T-helper 1 cell treated with Interleukin-12 subunit alpha and Interleukin-12 subunit beta and Interleukin-4 antibody, amounts not matched to agents 30 μg/mL and 1 μg/mL, for 36 hours (primary cell): ENCODE measurements at regions not wholly inside any gene's neighbourhood (a gene's known extent, or its start where the extent isn't known, plus 50 kb on each side); places are given as distances from the start of the nearest gene placed in this dataset.
"Not testable (repeated sequence)": the region's sequence is repeated elsewhere in the genome, so short reads cannot be mapped to it uniquely, and the experiment has no call there.

Experiments
- H3K27ac Mint-ChIP-seq: one replicate; pipeline ENCODE4 v1.8.0; 2021; ENCODE audit warnings: mild to moderate bottlenecking, mixed read lengths
- H3K27me3 Mint-ChIP-seq: one replicate; pipeline ENCODE4 v1.8.0; 2021; ENCODE audit warnings: low read depth, mixed read lengths
- H3K36me3 Mint-ChIP-seq: one replicate; pipeline ENCODE4 v1.8.0; 2021; ENCODE audit warnings: low read depth, mixed read lengths
- H3K4me1 Mint-ChIP-seq: one replicate; pipeline ENCODE4 v1.8.0; 2021; ENCODE audit warnings: low read depth, mixed read lengths
- H3K4me3 Mint-ChIP-seq: one replicate; pipeline ENCODE4 v1.8.0; 2021; ENCODE audit warnings: mild to moderate bottlenecking, moderate library complexity, mixed read lengths
- H3K9me3 Mint-ChIP-seq: one replicate; pipeline ENCODE4 v1.8.0; 2021; ENCODE audit warnings: mixed read lengths

GRCh38 chr17:77560381-77560780 is 398.1 kb upstream of the TNRC6C start:
- no peak overlapping the region for H3K4me3 Mint-ChIP-seq
- no peaks in the 10 kb centered on the region for H3K4me1 Mint-ChIP-seq
- no peaks in the 10 kb centered on the region for H3K9me3 Mint-ChIP-seq
- H3K27ac Mint-ChIP-seq = no peak overlapping the region
- H3K27me3 Mint-ChIP-seq = peaks cover 25% of the 10 kb centered on the region
- no peaks in the 10 kb centered on the region for H3K36me3 Mint-ChIP-seq

- H3K36me3 Mint-ChIP-seq = no peaks in the 10 kb centered on the region
- peaks cover 24% of the 10 kb centered on the region for H3K27me3 Mint-ChIP-seq
- H3K9me3 Mint-ChIP-seq = no peaks in the 10 kb centered on the region
- no peaks in the 10 kb centered on the region for H3K4me1 Mint-ChIP-seq
- H3K4me3 Mint-ChIP-seq = no peak overlapping the region
- no peak overlapping the region for H3K27ac Mint-ChIP-seq
Observed at GRCh38 chr17:77560841-77561240, 397.7 kb upstream of the TNRC6C start.

- H3K4me1 Mint-ChIP-seq, H3K27ac Mint-ChIP-seq, H3K9me3 Mint-ChIP-seq, H3K4me3 Mint-ChIP-seq, H3K36me3 Mint-ChIP-seq: not testable (repeated sequence)
- H3K27me3 Mint-ChIP-seq = peaks cover 11% of the 10 kb centered on the region
Observed at GRCh38 chr17:77562361-77562760, 396.1 kb upstream of the TNRC6C start.

- Mint-ChIP-seq H3K4me3 (no peak overlapping the region), H3K36me3 (no peaks in the 10 kb centered on the region), H3K27me3 (peaks cover 9% of the 10 kb centered on the region), H3K4me1 (no peaks in the 10 kb centered on the region), H3K9me3 (no peaks in the 10 kb centered on the region), H3K27ac (no peak overlapping the region)
Observed at GRCh38 chr17:77563439-77564102, 394.9 kb upstream of the TNRC6C start.

GRCh38 chr17:77564278-77564920 is 394.1 kb upstream of the TNRC6C start:
- Mint-ChIP-seq H3K27ac (no peak overlapping the region), H3K4me3 (no peak overlapping the region), H3K9me3 (no peaks in the 10 kb centered on the region), H3K27me3 (peaks cover 12% of the 10 kb centered on the region), H3K4me1 (no peaks in the 10 kb centered on the region), H3K36me3 (no peaks in the 10 kb centered on the region)

GRCh38 chr17:77565166-77565565 is 393.3 kb upstream of the TNRC6C start:
- no peak overlapping the region for H3K27ac Mint-ChIP-seq
- no peaks in the 10 kb centered on the region for H3K4me1 Mint-ChIP-seq
- H3K27me3 Mint-ChIP-seq = peaks cover 16% of the 10 kb centered on the region
- H3K9me3 Mint-ChIP-seq = no peaks in the 10 kb centered on the region
- H3K36me3 Mint-ChIP-seq = no peaks in the 10 kb centered on the region
- no peak overlapping the region for H3K4me3 Mint-ChIP-seq

- H3K4me1 Mint-ChIP-seq = no peaks in the 10 kb centered on the region
- no peak overlapping the region for H3K27ac Mint-ChIP-seq
- H3K4me3 Mint-ChIP-seq = no peak overlapping the region
- H3K9me3 Mint-ChIP-seq = no peaks in the 10 kb centered on the region
- H3K36me3 Mint-ChIP-seq = no peaks in the 10 kb centered on the region
- H3K27me3 Mint-ChIP-seq = peaks cover 9% of the 10 kb centered on the region
Observed at GRCh38 chr17:77566151-77566550, 392.4 kb upstream of the TNRC6C start.

- peaks cover 13% of the 10 kb centered on the region for H3K27me3 Mint-ChIP-seq
Observed at GRCh38 chr17:77566566-77567138, 391.9 kb upstream of the TNRC6C start.

GRCh38 chr17:77568540-77568939 is 390.0 kb upstream of the TNRC6C start:
- Mint-ChIP-seq H3K36me3 (no peaks in the 10 kb centered on the region), H3K27ac (no peak overlapping the region), H3K9me3 (no peaks in the 10 kb centered on the region), H3K27me3 (peaks cover 31% of the 10 kb centered on the region), H3K4me1 (peaks cover 9% of the 10 kb centered on the region), H3K4me3 (no peak overlapping the region)

More at GRCh38 chr17:77566566-77567138, 391.9 kb upstream of the TNRC6C start:
- no peak overlapping the region for H3K27ac Mint-ChIP-seq
- H3K4me1 Mint-ChIP-seq = peaks cover 3% of the 10 kb centered on the region
- no peaks in the 10 kb centered on the region for H3K36me3 Mint-ChIP-seq
- H3K9me3 Mint-ChIP-seq = no peaks in the 10 kb centered on the region
- H3K4me3 Mint-ChIP-seq = no peak overlapping the region

GRCh38 chr17:77569846-77570564 is 388.5 kb upstream of the TNRC6C start:
- Mint-ChIP-seq H3K36me3 (no peaks in the 10 kb centered on the region), H3K9me3 (no peaks in the 10 kb centered on the region), H3K4me1 (peaks cover 9% of the 10 kb centered on the region), H3K27me3 (peaks cover 39% of the 10 kb centered on the region), H3K27ac (no peak overlapping the region), H3K4me3 (no peak overlapping the region)

GRCh38 chr17:77570565-77570898 is 388.0 kb upstream of the TNRC6C start:
- Mint-ChIP-seq H3K4me3 (no peak overlapping the region), H3K9me3 (no peaks in the 10 kb centered on the region), H3K36me3 (no peaks in the 10 kb centered on the region), H3K27me3 (peaks cover 42% of the 10 kb centered on the region), H3K4me1 (peaks cover 9% of the 10 kb centered on the region), H3K27ac (no peak overlapping the region)

- Mint-ChIP-seq H3K4me3 (no peak overlapping the region), H3K27ac (no peak overlapping the region), H3K36me3 (no peaks in the 10 kb centered on the region), H3K4me1 (peaks cover 9% of the 10 kb centered on the region), H3K9me3 (no peaks in the 10 kb centered on the region), H3K27me3 (peaks cover 46% of the 10 kb centered on the region)
Observed at GRCh38 chr17:77571155-77571981, 387.1 kb upstream of the TNRC6C start.

GRCh38 chr17:77572065-77572601 is 386.4 kb upstream of the TNRC6C start:
- Mint-ChIP-seq H3K27ac (no peak overlapping the region), H3K27me3 (peaks cover 50% of the 10 kb centered on the region), H3K9me3 (no peaks in the 10 kb centered on the region), H3K4me3 (peak overlapping the region; percentile 9), H3K4me1 (peaks cover 9% of the 10 kb centered on the region), H3K36me3 (no peaks in the 10 kb centered on the region)

- Mint-ChIP-seq H3K27ac (no peak overlapping the region), H3K36me3 (no peaks in the 10 kb centered on the region), H3K4me1 (peaks cover 9% of the 10 kb centered on the region), H3K9me3 (no peaks in the 10 kb centered on the region), H3K4me3 (no peak overlapping the region), H3K27me3 (peaks cover 50% of the 10 kb centered on the region)
Observed at GRCh38 chr17:77572851-77573250, 385.7 kb upstream of the TNRC6C start.
